AG10803 (cell line): ENCODE measurements at regions not wholly inside any gene's neighbourhood (a gene's known extent, or its start where the extent isn't known, plus 50 kb on each side); places are given as distances from the start of the nearest gene placed in this dataset.

Source experiments
- DNase-seq: peaks from one replicate; pipeline ENCODE4 v3.0.0; 2010; ENCODE audit warnings: low read depth
- H3K4me3 ChIP-seq: 2 replicates; pipeline ENCODE4 v1.5.1; 2011; ENCODE audit warnings: mild to moderate bottlenecking, low read length, control low read depth
- TF ChIP-seq, protein P1 (sequence below): conservative IDR thresholded peaks from 2 replicates; pipeline ENCODE4 v1.5.1; 2011; ENCODE audit warnings: mild to moderate bottlenecking, low read length, control low read depth, inconsistent platforms

GRCh38 chr12:4044736-4045730 is 171.8 kb upstream of the PARP11 start:
- no peak overlapping the region for H3K4me3 ChIP-seq
- no peak for DNase-seq
- TF ChIP-seq, protein P1, sequence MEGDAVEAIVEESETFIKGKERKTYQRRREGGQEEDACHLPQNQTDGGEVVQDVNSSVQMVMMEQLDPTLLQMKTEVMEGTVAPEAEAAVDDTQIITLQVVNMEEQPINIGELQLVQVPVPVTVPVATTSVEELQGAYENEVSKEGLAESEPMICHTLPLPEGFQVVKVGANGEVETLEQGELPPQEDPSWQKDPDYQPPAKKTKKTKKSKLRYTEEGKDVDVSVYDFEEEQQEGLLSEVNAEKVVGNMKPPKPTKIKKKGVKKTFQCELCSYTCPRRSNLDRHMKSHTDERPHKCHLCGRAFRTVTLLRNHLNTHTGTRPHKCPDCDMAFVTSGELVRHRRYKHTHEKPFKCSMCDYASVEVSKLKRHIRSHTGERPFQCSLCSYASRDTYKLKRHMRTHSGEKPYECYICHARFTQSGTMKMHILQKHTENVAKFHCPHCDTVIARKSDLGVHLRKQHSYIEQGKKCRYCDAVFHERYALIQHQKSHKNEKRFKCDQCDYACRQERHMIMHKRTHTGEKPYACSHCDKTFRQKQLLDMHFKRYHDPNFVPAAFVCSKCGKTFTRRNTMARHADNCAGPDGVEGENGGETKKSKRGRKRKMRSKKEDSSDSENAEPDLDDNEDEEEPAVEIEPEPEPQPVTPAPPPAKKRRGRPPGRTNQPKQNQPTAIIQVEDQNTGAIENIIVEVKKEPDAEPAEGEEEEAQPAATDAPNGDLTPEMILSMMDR, result no peak

DNA sequence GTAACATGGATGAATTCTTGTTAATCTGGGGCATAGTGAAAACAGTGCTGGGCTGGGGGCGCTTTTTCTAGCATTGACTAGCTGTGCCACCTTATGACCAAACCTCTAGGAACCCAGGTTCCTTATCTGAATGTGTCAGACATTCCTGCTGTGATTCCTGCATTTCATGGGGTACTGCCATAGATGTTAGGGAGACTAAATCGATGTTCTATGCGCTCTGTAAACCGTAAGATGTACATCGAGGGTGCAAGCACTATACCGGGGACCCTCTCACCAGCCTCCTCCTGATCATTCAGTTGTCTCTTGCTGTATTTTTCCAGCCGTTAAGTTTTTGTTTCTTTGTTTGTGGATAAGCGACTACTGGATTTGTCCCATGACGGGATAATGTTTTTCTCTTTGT is 170.9 kb upstream of the PARP11 start:
- no peak overlapping the region for H3K4me3 ChIP-seq
- no peak for DNase-seq
- TF ChIP-seq, protein P1, result no peak

- no peak for DNase-seq
- H3K4me3 ChIP-seq, result no peak overlapping the region
- TF ChIP-seq, protein P1, result no peak
These were observed 168.1 kb upstream of the PARP11 start for GRCh38 chr12:4041187-4041885.

DNA sequence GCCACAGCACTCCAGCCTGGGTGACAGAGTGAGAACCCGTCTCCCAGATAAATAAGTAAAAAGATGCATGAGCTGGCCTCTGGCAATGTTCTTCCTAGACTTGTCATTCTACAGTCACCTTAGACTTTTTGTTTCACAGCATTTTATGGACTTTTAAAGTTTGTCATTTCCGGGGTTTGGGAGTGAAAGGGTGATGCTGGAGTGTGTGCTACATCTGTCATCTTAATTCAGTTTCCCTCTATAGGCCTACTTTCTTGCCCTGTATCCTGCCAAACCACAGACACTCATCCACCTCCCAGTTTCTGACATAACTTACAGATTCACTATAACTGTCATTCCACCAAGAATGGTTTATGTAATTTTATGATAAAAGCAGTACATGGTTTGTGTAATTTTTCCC is 166.7 kb upstream of the PARP11 start:
- TF ChIP-seq, protein P1, result no peak
- no peak overlapping the region for H3K4me3 ChIP-seq
- DNase-seq, result no peak

GRCh38 chr12:4037747-4038312 is 164.6 kb upstream of the PARP11 start:
- TF ChIP-seq, protein P1, result peak; percentile 83
- no peak overlapping the region for H3K4me3 ChIP-seq
- DNase-seq, result peak; percentile 40

DNA sequence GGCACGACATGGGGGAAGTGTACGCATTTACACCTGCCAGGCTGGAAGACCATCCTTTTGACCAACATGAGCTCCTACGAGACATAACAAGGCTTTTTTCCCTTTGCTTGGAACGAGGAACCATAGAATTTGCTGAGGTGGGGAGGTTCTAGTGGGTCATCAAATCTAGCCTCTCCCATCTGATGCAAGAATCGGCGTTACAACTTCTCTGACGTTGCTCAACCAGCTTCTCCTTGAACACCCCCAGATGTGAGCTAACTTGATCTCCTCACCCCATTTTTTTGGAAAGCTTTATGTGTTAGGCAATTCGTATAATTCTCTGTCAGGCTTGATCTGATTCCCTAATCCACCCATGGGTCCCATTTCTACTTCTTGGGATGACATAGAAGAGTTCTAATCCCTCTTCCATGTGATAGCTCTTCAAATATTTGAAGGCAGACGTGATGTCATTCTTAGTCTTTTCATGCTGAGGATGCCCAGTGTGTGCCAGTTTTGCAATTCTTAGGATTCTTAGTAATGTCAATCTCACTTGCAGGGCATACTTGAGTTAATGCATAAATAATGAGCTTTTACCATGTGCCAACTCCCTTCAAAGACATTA is 163.6 kb upstream of the PARP11 start:
- H3K4me3 ChIP-seq, result no peak overlapping the region
- no peak for DNase-seq
- TF ChIP-seq, protein P1, result no peak
